GM21515 (cell line): ENCODE measurements at regions not wholly inside any gene's neighbourhood (a gene's known extent, or its start where the extent isn't known, plus 50 kb on each side); places are given as distances from the start of the nearest gene placed in this dataset.
"Not testable (repeated sequence)": the region's sequence is repeated elsewhere in the genome, so short reads cannot be mapped to it uniquely, and the experiment has no call there.

ENCODE experiments used
- ATAC-seq: cut with Tn5 transposase; IDR thresholded peaks from one replicate; pipeline ENCODE4 v1.9.1; 2021; ENCODE audit not compliant: unreplicated experiment

DNA sequence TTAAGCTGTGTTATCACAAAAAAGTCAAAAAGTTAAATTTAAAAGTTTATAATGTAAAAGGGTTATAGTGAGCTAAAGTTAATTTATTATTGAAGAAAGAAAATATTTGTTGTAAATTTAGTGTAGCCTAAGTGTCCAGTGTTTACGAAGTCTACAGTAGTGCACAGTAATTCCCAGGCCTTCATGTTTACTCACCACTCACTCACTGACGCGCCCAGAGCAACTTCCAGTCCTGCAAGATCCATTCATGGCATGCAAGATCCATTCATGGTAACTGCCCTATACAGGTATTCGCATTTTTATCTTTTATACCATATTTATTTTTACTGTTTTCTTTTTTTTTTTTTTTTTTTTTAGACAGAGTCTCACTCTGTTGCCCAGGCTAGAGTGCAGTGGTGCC, 69.5 kb downstream of the TPRA1 start:
- ATAC-seq: no peak

- no peak for ATAC-seq
Observed at GRCh38 chr3:127518456-127519081, 72.0 kb downstream of the TPRA1 start.

DNA sequence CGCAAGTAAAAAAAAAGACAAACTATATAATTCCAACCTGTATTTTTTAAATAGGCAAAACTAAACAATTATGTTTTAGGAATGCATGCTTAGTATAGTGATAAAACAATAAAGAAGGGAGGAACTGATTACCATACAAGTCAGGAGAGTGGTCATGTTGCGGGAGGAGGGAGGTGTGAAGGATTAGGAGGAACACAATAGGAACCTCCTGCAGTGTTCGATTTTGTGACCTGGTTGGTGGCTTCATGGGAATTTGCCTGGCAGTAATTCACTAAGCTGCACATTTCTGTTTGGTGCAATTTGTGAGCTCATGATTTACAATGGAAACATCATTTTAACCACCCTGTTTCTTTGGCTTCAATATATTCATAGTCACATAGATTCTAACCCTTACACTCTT, 78.3 kb downstream of the TPRA1 start:
- no peak for ATAC-seq

DNA sequence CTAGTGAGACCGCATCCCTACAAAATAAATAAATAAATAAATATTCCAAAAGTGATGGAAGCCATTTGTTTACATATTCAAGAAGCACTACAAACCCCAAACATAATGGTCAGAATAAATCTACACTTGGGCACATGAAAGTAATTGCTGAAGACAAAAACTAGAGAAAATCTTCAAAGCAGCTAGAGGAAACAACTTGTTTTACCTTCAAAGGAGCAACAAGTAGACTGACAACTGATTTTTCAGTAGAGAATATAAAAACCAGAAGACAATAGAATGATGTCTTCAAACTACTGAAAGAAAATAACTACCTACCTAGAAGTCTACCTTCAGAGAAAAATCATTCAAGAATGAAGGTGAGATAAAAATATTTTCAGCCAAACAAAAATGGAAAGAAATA, 89.4 kb downstream of the TPRA1 start:
- ATAC-seq: no peak

- ATAC-seq: no peak
Observed at GRCh38 chr3:127497676-127498075, 92.9 kb downstream of the TPRA1 start.

GRCh38 chr3:127497166-127497565, 93.4 kb downstream of the TPRA1 start:
- no peak for ATAC-seq

- no peak for ATAC-seq
Observed at GRCh38 chr3:127495821-127496655, 94.5 kb downstream of the TPRA1 start.

- ATAC-seq: no peak
Observed at GRCh38 chr3:127493924-127494646, 96.4 kb downstream of the TPRA1 start.

GRCh38 chr3:127492426-127492825, 98.1 kb downstream of the TPRA1 start:
- ATAC-seq: no peak

DNA sequence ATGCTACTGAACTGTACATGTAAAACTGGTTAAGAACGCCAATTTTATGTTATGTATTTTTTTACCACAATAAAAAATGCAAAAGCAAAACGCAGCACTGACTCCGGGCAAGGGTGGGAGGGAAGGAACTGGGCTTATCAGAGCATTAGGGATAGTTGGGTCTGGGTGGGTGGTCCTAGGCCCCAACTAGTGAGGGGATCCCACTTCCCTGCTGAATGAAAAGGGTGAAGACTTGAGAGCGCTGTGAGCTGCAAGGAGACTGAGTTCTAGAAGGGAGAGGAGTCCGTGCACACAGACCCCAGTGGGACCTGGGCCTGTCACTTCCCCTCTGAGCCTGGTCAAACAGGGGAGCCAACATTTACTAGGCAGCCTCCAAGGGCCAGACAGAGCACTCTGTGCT, 98.6 kb downstream of the TPRA1 start:
- ATAC-seq: no peak

- no peak for ATAC-seq
Observed at GRCh38 chr3:127491323-127491722, 99.2 kb downstream of the TPRA1 start.

DNA sequence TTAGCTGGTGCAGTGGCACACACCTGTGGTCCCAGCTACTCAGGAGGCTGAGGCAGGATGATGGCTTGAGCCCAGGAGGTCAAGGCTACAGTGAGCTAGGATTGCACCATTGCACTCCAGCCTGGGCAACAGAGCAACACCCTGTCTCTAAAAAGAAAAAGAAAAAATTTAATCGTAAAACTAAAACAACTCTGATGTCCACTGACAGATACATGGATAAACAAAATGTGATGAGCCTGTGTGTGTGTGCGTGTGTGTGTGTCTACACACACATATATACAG, 99.6 kb downstream of the TPRA1 start:
- not testable (repeated sequence) for ATAC-seq

GRCh38 chr3:127490271-127491023, 100.1 kb downstream of the TPRA1 start:
- ATAC-seq: no peak

DNA sequence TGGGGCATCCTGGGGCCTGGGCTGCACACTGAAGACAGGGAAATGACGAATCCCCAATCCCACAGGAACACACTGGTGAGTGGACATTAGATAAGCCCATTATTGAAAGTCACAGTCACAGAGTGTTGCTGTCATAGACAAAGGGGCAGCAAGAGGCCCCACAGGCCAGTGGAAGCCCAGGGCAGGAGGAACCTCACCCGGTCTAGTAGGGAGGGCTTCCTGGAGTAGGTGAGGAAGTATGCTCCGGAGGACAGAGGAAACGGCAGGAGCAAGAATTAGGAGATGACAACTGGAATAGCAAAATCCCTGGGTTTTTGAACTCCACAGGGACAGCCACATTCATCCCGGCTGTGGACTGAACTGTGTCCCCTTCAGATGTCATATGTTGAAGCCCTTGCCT, 101.2 kb downstream of the TPRA1 start:
- no peak for ATAC-seq

DNA sequence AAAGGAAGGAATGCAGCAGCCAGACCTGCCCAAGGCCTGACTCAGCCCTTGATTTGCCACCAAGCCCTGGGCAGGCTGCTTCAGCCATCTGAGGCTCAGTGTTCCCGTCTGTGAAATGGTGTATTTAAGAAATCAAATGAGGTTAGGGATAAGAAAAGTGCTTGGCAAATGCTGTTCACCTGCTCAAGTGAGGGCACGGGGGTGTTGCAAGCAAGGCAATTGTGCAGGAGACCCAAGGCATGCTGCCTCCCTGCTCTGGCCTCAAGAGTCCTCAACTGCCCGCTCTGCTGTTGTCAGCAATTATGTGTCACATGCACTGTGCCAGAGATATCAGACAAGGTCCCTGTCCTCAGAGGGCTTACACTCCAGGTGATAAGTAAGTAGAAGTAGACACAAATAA, 101.8 kb downstream of the TPRA1 start:
- ATAC-seq: no peak

DNA sequence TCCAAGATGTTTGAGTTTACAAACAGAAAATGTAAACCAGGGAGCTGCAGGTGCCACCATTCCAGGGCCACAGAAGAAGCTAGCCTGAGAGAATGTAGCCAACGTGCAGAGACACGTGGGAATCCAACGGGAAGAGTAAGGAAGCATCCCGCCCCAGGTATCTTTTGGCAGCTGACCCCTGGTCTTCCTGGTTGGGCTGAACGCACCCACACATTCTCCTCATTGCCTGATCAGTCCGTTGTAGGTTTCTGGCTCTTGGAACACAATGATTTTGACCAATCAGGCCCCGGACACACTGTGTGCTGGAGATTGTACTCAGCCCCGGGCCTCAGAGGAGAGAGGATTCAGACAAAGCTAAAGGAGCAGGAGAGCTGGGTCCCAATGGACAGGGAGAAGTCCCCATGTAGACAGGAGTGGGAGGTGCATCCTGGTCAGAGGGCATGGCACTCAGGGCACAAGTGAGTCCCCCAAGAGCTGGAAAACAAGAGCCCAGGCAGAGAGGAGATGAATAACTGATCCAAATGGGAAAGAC, 102.3 kb downstream of the TPRA1 start:
- ATAC-seq: no peak

- no peak for ATAC-seq
Observed at GRCh38 chr3:127487196-127487595, 103.3 kb downstream of the TPRA1 start.

DNA sequence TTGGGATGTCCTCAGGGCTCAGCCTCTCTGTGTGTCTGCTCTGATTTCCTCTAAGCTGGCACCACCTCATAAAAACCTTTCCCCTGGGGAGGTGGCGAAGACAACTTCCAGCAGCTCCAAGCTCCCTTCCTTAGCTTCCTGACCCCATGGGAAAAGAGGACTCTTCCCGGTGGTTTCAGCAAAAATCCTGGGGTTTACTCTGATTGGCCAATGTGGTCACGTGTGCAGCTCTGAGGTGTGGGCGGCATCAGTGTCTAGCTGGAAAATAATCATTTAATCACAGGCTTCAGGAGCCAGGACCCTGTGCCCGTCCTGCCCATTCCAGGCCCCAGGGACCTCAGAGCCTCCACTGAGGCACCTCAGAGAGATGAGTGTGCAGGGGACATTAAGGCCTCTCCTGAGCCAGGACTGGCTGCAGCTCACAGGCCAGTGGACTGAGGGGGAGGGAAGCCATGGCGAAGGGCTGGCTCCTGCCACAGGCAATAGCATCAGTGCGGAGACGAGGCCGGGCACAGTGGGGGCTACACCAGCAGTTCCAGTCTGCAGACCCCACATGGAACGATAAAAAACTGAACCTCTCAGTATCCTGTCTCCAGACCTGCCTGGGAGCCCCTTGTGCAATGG, 104.1 kb downstream of the TPRA1 start:
- no peak for ATAC-seq

- ATAC-seq: no peak
Observed at GRCh38 chr3:127485396-127486170, 105.0 kb downstream of the TPRA1 start.
